Right forelimb (tissue), 1 donor: ENCODE measurements at regions not wholly inside any gene's neighbourhood (a gene's known extent, or its start where the extent isn't known, plus 50 kb on each side); places are given as distances from the start of the nearest gene placed in this dataset.
"Not testable (repeated sequence)": the region's sequence is repeated elsewhere in the genome, so short reads cannot be mapped to it uniquely, and the experiment has no call there.

Experiments
- DNase-seq: peaks from one replicate; pipeline ENCODE4 v3.0.0-alpha.2; 2018

DNA sequence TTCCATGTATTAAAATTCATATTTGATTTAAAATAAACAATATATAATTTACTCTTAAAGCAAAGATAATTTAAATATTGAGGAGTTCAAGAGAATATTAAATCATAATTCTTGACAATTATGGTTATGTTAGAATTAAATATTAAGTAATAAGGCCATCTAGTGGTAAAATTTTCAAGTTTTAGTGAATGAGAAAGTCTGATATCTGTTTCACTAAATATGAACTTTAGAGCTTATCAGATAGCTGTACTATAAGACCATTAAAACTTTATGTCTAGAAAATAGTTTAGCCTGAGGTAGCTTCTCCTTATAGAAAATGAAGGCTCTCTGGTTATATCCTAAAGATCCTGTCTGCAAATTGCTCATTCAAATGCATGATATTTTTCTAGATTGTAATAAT is 152.1 kb upstream of the PRSS12 start:
- DNase-seq: not testable (repeated sequence)

DNA sequence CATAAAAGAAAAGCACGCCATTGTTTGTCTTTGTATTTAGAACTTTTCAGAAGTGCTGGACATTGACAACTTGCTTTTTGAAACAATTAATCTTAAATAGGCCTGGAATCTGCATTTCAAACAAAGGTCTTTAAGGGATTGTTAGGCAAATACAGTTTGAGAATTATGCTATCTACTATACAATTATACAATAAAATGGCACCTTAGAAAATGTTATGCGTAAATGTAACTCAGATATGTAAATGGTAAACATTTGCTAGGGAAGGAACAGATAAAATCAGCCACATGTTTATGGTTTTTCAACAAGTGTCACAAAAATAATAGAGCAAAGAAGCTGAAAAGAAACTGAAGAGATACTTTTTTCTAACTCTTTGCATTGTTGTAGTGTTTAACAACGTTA is 152.7 kb upstream of the PRSS12 start:
- not testable (repeated sequence) for DNase-seq

DNA sequence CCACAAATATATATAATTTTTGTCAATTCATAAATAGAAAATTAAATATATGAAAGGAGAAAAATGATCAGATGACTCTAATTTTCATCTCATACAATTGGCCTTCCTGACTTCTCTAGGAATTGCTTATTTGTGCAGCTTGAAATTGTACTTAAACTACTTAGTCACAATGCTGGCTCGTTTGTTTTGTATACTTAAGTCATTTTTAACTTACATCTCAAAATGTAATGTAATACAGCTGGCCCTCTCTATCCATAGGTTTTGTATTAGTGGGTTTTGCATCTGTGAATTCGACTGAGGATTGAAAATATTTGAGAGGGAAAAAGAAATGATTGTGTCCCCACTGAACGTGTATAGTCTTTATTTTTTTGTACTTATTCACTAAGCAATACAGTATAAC is 160.1 kb upstream of the PRSS12 start:
- not testable (repeated sequence) for DNase-seq

DNA sequence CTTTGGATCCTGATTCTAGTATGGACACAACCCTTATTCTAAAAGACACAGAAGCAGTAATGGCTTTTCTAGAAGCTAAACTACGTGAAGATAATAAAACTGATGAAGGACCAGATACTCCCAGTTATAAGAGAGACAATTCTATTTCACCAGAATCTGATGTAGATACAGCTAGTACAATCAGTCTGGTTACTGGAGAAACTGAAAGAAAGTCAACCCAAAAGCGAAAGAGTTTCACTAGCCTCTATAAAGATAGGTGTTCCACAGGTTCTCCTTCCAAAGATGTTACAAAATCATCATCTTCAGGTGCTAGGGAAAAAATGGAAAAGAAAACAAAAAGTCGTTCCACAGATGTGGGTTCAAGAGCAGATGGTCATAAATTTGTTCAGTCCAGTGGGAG is 161.5 kb upstream of the PRSS12 start:
- DNase-seq: not testable (repeated sequence)

DNA sequence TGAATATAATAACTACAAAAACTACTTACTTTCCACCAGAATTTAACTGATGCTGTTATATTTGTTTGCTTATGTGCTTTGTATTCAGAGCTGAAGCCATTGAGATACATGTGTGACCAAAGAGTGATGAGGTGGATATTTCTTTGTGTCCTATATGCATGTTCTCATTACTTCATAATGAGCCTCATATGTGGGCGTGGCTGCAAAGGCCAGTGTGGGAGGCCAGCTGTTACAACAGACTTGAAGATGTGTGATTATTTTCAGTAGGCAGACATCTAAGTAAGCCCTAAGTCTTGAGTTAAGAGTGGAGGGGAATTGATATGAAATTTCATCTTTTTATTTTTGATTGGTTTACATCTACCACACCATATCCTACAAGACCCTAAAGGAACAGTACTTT is 163.3 kb upstream of the PRSS12 start:
- DNase-seq: not testable (repeated sequence)

DNA sequence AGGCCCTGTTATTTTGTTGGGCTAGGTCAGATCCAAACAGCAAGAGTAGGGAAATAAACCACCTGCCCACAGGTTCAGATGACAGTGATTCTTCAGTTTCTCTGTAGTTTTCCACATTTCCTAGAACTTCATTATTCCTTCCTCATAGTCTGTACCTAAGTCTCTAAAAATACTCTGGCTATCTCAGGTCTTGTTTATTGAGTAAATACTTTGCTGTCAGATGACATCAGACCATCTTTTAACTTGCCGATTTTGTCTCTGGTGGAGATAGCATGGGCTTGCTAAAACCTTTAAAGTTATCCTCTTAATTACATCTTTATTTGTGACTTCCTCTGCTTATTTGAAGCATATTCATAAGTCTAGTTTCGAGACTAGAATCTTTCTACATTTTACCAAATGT is 155.1 kb upstream of the METTL14 start:
- not testable (repeated sequence) for DNase-seq

DNA sequence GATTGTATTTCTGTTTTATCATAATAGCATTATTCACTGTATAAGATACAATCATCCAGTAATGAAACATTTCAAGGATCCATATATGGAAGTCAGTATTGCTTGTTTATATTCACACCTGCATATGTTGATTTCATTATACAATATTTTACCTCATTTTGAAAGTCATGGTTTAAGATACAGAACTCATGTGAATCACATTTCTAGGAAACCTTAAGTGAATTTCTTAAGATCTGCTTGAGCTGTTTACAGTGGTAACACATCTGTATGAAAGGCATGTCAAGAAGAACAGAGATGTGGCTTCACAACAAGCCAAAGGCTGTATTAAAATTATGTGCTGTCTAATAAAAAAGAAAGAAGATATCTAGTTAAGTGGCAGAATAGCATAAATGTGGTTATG is 153.2 kb upstream of the METTL14 start:
- not testable (repeated sequence) for DNase-seq

DNA sequence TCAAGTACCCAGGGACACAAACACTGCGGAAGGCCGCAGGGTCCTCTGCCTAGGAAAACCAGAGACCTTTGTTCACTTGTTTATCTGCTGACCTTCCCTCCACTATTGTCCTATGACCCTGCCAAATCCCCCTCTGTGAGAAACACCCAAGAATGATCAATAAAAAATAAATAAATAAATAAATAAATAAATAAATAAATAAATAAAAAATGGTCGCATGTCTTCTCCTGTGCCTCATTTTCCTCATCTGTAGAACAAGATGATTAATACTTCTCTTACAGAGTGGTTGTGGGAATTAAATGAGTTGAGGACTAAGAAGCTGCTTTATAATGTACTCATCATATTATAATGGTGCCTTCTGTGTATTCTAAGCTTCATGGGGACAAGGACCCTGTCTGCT is 149.4 kb upstream of the METTL14 start:
- DNase-seq: not testable (repeated sequence)

DNA sequence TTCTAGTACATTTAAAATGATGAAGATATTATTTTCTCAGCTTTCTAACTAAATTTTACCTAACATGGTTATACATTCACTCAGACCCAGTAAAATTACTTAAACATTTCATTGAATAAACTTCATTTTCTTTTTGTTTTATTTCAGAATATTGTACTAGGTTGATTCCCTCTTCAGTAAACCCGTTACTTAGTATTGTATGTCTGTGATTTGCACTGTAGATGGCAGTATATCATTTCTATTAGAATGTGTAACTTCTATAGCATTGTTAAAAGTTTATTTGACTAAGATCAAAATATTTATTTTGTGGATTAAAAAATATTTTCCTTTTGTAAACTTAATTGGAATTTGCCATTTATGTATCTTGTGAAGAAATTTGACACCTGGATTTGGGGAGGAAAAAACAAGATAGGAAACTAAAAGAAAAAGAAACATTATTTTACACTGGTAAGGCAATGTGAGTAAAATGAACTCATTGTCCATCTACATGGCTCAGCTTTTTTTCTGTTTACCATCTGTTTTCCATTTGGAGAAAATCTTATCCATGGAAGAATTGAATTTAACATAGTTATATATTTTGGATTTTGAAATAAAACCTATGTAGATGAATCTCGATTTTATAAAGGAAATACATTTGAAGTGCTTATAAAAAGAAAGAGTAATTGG is 145.6 kb upstream of the METTL14 start:
- DNase-seq: not testable (repeated sequence)

DNA sequence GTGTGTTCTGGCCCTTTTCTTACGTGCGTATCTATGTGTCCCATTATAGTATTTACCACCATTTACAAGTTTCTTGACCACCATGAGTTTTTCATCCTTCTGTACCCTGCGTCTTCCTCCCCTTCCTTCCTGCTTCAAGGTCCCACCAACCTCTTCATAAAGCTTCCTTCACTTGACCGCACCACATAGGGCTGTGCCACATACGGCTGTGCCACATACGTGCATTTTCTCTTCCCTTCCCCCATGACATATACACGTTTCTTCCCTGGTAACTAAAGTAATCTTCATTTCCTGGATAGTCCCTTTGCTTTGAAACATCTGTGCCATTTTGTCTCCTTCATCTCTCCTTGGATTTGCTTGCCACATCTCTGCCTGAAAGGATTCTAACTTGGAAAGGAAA is 128.6 kb upstream of the METTL14 start:
- not testable (repeated sequence) for DNase-seq

DNA sequence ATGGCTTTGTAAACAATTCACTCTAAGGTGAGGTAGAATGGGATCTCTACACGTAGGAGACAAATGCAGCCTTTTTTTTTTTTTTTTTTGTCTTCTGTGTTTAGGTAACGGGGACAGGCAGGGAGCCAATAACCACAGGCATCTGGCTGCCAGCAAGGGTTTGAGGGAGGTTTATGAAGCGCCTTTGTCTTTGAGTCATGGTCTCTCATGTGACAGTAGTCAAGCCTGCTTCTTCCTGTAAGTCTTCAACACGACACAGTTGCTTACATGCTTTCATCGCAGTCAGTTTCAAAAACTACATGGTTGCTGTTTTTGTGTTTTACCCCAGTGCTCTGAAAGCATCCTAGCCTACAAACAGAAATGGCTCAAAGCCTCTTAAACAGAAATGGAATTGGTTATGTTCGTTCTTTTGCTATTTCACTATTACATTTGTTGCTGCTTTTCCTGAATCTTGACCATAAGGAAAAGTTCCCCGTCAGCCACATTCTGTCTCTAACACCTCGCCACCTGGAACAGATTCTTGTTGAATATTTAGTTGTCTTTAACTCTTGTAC is 127.8 kb upstream of the METTL14 start:
- DNase-seq: no peak

DNA sequence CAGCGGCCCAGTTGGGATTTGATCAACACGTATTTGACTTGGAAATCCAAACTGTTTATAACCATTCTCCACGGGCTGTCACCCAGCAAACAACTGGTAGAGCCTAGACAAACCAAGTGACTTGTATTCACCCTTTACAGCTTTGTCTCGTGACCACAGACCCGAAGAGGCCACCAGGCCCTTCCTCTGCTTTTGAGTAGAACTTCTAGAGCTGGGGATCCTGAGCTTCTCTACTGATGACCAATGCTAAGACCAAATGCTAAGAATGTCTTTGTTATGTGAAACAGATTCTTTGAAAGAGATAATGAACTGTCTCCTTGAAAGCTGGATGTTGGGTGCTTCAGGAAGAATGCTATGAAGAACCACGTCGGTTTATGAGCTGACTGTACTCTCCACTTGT is 127.0 kb upstream of the METTL14 start:
- not testable (repeated sequence) for DNase-seq

DNA sequence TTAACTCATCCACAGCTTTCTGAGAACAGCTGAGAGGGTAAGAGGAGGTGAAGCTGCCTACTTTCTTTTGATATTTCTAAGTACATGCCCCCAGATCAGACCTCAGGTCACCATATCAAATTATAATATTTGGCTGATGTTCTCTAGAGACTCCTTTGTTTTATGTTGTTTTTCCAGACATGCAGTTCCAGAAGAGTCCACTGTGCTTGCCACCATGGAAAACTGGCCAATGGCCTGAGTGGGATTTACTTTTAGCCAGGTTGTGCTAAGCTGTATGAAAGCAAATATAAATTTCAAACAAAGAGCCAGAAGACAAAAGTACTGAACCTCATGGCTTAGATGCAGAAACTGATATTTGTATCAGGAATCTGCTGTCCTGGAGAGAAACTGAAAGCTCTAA is 123.6 kb upstream of the METTL14 start:
- not testable (repeated sequence) for DNase-seq

DNA sequence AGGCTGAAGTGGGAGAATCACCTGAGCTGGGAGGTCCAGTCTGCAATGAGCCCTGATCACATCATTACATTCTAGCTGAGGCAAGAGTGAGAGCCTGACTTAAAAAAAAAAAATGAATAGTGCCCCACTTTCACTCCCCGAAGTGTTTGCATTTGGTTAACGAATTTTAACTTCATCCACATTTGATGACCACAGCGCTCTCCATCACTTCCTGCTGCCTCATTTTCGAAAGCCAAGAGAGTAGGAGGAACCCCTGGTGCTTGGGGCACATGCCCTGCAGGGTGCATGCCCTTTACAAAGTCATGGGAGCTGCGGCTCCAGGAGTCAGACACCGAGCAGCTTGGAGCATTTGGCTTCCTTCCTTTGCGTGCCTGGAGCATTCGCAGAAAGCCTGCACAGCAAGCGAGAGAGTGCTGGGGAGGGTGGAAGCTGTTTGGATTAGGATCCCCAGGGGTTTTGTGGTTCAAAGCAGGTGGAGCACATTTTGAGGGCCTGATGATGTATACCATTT is 119.1 kb upstream of the METTL14 start:
- not testable (repeated sequence) for DNase-seq

DNA sequence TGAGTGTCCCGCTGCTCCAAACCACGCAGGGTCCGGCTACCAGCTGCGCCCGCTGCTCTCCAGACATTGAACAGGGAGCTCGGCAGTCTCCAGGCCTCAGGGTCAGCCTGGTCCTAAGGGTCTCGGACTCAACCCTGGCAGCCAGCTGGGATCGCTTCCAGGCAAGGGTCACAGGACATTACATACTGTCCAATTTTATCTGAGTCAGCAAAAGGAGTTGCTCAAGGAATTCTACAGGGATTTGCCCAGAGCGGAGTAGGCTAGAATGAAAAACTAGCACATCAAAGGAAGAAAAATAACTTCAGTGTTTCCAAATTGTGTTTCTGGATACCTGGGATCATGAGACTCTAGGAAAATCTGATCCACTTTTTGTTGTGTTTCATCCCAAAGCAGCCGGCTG is 112.2 kb upstream of the METTL14 start:
- not testable (repeated sequence) for DNase-seq

DNA sequence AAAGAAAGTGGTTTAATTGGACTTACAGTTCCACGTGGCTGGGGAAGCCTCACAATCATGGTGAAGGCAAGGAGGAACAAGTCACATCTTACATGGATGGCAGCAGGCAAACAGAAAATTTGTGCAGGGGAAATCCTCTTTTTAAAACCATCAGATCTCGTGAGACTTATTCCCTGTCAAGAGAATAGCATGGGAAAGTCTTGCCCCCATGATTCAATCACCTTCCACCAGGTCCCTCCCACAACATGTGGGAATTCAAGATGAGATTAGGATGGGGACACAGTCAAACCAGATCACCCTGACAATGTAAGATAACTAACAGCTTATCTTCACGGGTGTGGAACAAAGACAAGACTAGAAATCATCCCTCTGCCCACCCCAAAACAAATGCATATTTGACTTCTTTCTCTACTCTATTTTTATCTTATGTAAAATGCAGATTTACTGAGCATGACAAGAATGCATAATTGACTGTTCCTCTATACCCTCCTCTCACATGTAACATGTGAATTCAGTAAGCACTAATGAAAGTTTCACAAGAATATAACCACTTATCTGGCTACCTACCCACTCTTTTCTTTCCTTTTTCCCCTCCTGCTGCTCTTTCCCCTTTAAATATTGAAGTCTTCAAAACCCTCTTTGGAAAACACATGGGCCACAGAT is 110.8 kb upstream of the METTL14 start:
- DNase-seq: not testable (repeated sequence)

DNA sequence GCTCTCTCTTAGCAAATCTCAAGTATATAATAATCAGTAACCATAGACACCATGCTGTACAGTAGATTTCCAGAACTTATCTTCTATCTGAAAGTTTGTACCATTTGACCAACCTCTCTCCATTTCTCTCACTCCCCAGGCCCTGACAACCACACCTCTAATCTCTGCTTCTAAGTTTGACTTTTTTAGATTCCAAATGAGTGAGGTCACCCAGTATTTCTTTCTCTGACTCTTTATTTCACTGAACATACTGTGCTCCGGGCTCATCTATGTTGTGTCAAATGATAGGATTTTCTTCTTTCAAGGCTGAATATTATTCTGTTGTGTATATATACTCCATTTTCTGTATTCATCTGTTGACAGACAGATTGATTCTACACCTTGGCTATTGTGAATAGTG is 110.1 kb upstream of the METTL14 start:
- not testable (repeated sequence) for DNase-seq

DNA sequence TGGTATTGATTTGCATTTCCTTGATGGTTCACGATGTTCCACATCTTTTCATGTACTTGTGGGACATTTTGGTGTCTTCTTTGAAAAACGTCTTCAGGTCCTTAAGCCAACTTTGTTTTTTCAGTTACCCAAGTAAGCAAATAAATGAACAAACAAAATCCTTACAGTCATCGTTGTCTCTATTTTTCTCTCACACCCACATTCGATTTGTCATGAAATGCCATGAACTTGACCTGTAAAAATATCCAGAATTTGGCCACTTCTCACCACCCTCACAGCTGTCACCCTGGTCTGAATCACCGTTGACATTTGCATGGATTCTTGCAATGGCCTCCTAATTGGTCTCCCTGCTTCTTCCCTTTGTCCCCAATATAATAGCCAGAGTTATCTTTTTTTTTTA is 109.5 kb upstream of the METTL14 start:
- not testable (repeated sequence) for DNase-seq

DNA sequence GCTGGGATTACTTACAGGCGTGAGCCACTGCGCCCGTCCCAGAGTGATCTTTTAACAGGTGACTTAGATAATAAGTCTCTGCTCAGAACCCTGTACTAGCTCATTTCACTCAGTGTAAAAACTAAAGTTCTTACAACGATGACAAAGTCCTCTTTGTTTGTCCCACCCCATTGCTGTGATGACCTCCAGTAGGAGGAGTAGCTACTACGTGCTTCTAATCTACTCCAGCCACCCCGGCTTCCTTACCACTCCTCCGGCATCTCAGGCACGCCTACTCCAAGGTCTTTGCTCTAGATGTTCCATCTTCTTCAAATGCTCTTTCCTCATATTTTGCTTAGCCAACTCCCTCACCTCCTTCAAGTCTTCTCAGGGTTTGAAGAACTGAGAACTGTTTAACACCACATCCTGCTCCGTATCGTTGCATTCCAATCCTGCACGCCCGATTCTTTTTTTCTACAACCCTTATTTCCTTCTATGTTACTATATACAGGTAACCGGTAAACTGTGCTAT is 108.4 kb upstream of the METTL14 start:
- not testable (repeated sequence) for DNase-seq

DNA sequence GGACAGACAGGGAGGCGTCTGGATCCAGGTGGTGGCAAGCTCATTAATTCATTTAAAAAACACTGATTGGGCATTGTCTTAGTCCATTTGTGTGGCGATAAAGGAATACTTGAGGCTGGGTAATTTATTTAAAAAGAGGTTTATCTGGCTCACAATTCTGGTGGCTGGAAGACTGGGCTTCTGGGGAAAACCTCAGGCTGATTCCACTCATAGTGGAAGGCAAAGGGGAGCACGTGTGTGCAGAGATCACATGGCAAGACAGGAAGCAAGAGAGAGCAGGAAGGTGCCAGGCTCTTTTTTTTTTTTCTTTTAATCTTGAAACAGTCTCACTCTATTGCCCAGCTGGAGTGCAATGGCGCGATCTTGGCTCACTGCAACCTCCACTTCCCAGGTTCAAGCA is 100.2 kb upstream of the METTL14 start:
- no peak for DNase-seq

DNA sequence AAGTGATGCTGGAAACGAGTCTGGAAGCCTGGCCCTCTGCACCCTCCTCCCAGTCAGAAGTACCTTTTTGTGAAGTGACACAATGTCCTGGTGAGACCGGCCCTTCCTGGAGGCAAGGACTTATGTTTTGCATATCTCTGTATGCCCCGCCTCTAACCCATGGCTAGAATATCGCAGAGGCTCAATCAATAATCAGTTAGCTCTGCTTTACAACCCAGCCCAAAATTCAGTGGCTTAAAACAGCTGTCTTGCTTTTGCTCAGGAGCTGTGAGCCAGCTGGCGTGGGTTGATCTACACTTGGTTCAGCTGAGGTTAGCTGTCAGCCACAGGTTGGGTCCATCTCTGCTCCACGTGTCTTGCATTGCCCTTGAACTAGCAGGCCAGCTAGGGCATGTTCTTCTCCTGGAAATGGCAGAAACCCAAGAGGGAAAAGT is 98.8 kb upstream of the METTL14 start:
- DNase-seq: no peak

DNA sequence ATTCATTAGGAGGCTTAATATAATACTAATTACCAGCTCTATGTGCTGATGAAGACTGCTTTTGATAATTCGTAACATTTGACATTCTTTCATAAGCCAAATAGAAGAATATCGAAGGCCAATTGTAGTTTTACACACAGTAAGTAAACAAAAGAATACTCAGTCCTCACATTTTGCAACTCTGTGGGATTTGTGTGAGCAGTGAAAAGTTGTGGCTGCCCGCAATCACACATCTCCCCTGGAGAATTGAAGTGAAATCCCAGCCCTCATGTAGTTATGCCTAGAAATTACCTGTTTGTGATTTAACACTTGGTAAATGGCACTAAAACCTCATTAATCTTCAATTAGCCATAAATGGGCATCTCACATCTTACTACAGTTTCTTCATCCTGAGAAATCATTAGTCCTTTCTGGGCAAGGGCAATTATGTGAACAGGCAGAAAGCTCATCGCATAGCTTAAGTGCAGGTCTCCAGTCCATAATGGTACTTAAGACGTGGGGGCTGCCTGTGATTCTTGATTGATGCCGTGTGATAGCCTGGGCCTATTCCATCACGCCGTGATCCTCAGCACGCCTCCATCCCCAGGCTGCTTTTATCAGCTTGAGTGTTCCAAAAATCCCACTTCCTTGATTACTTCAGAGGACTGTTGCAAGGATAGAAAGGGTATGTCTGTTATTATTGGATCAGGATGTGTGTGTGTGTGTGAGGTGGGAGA is 97.9 kb upstream of the METTL14 start:
- DNase-seq: no peak

DNA sequence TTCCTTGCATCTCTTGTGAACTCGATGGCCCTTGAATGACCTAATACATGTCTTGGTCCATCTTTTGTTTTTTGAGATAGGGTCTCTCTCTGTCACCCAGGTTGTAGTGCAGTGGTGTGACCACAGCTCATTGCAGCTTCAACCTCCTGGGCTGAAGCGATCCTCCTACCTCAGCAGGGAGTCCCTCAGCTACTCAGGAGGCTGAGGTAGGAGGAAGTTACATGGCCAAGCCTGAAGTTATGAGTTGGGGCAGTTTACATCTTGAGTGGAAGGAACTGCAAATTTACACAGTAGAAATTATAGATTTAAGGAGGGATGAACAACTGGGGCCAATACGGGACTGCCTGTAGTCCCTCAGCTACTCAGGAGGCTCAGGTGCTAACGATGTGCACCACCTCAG is 97.2 kb upstream of the METTL14 start:
- DNase-seq: no peak
